HCT116 (cell line): ENCODE measurements at regions not wholly inside any gene's neighbourhood (a gene's known extent, or its start where the extent isn't known, plus 50 kb on each side); places are given as distances from the start of the nearest gene placed in this dataset.

Experiments used
- ATAC-seq: fragments of 200-7000 bp; cut with Tn5 transposase; 2 replicates; pipeline ENCODE4 v1.9.1; 2020; ENCODE audit warnings: mild to moderate bottlenecking, moderate library complexity
- BruUV-seq: library from RNA; stranded (reverse); fragments of 400-500 nt; replicated peaks from 2 replicates; lab custom pipeline; 2021; lab: Mats Ljungman, UMichigan
- CTCF ChIA-PET: fragments of 300-600 bp; sonication (Branson Sonifier 250); formaldehyde crosslinking; loops from one replicate; lab custom pipeline; 2021; ENCODE audit warnings: antibody characterized with exemption; lab: Charles Lee
- POLR2A ChIA-PET: fragments of 300-600, 350-600 bp; sonication (Branson Sonifier 250); formaldehyde crosslinking; loops from one replicate; lab custom pipeline; 2021; ENCODE audit warnings: antibody characterized with exemption; lab: Charles Lee
- RAD21 ChIA-PET, 2 experiments: fragments of 300-600 bp; sonication (Branson Sonifier 250); formaldehyde crosslinking; loops; one replicate each; lab custom pipeline; 2023; ENCODE audit warnings: low total read pairs in 2 of 2; ENCODE audit not compliant: uncharacterized antibody in 2 of 2, unreplicated experiment in 2 of 2, low non-redundant PET in 1 of 2; lab: Charles Lee
- DNase-seq: peaks from one replicate; pipeline ENCODE4 v3.0.0-alpha.2; 2010; ENCODE audit warnings: low read depth, low spot score
- H2AFZ ChIP-seq: fragments of 200-600 bp; shearing (Covaris generic), sonication (generic); 2 replicates; pipeline ENCODE4 v1.6.1; 2017; ENCODE audit warnings: low read depth, mixed run types, mixed read lengths, antibody characterized with exemption, low read length; ENCODE audit not compliant: poor library complexity, severe bottlenecking
- H3K27ac ChIP-seq: 2 replicates; pipeline ENCODE4 v1.5.1; 2012; ENCODE audit warnings: low read depth, low read length
- H3K27me3 ChIP-seq: fragments of 200-600 bp; sonication (generic); 2 replicates; pipeline ENCODE4 v1.6.1; 2016; ENCODE audit warnings: mixed run types, low read length, mixed read lengths; ENCODE audit not compliant: insufficient read depth
- H3K36me3 ChIP-seq, 2 experiments: fragments of 200-500 bp in 1 of 2; fragments of 200-600 bp in 1 of 2; sonication (Bioruptor generic) in 1 of 2; sonication (generic) in 1 of 2; 2 replicates each; pipeline versions ENCODE4 v1.5.1 to v1.6.1; 2014 to 2016; ENCODE audit warnings: low read length in 2 of 2, inconsistent platforms in 1 of 2, mixed read lengths in 1 of 2, mixed run types in 1 of 2; ENCODE audit not compliant: insufficient read depth in 2 of 2, control insufficient read depth in 1 of 2
- H3K4me1 ChIP-seq, 2 experiments: fragments of 200-600 bp in 1 of 2; sonication (generic) in 1 of 2; 2 replicates each; pipeline versions ENCODE4 v1.5.1 to v1.6.1; 2012 to 2017; ENCODE audit warnings: low read length in 2 of 2, inconsistent platforms in 1 of 2, mild to moderate bottlenecking in 1 of 2, mixed read lengths in 1 of 2, mixed run types in 1 of 2, moderate library complexity in 1 of 2; ENCODE audit not compliant: insufficient read depth in 2 of 2, control insufficient read depth in 1 of 2
- H3K4me2 ChIP-seq: fragments of 200-600 bp; sonication (generic); 2 replicates; pipeline ENCODE4 v1.6.1; 2017; ENCODE audit warnings: mixed run types, low read length, mixed read lengths
- H3K4me3 ChIP-seq, 2 experiments: fragments of 200-600 bp in 1 of 2; sonication (generic) in 1 of 2; replicated peaks in 1 of 2; 2 replicates each; pipeline ENCODE4 v1.5.1; 2011 to 2016; ENCODE audit warnings: low read length in 2 of 2, control low read depth in 1 of 2, low read depth in 1 of 2, mild to moderate bottlenecking in 1 of 2, mixed read lengths in 1 of 2, mixed run types in 1 of 2
- H3K79me2 ChIP-seq: fragments of 200-600 bp; sonication (generic); 2 replicates; pipeline ENCODE4 v1.6.1; 2017; ENCODE audit warnings: mild to moderate bottlenecking, mixed run types, low read length, moderate library complexity, mixed read lengths; ENCODE audit not compliant: insufficient read depth
- H3K9ac ChIP-seq: fragments of 200-600 bp; sonication (generic); 2 replicates; pipeline ENCODE4 v1.6.1; 2016; ENCODE audit warnings: low read length, mixed read lengths
- H3K9me2 ChIP-seq: fragments of 200-600 bp; sonication (generic), shearing (Covaris generic); 2 replicates; pipeline ENCODE4 v1.6.1; 2017; ENCODE audit warnings: mixed run types, mild to moderate bottlenecking, moderate library complexity; ENCODE audit not compliant: insufficient read depth
- H3K9me3 ChIP-seq, 2 experiments: fragments of 200-500 bp in 1 of 2; fragments of 200-600 bp in 1 of 2; sonication (Bioruptor generic) in 1 of 2; sonication (generic) in 1 of 2; 2 replicates each; pipeline ENCODE4 v1.6.1; 2014 to 2017; ENCODE audit warnings: low read length in 2 of 2, mixed read lengths in 2 of 2, inconsistent platforms in 1 of 2, low read depth in 1 of 2, mild to moderate bottlenecking in 1 of 2, mixed run types in 1 of 2, moderate library complexity in 1 of 2; ENCODE audit not compliant: control insufficient read depth in 1 of 2, insufficient read depth in 1 of 2
- H4K20me1 ChIP-seq: fragments of 200-600 bp; sonication (generic), shearing (Covaris generic); 2 replicates; pipeline ENCODE4 v1.6.1; 2017; ENCODE audit warnings: mixed run types, mild to moderate bottlenecking, moderate library complexity; ENCODE audit not compliant: insufficient read depth
- CBX3 ChIP-seq: IDR thresholded peaks from 2 replicates; pipeline ENCODE4 v1.6.1; 2012; ENCODE audit warnings: low read depth
- EZH2 ChIP-seq: fragments of 200-600 bp; sonication (generic); IDR thresholded peaks from 2 replicates; pipeline ENCODE4 v1.6.1; 2017; ENCODE audit warnings: antibody characterized with exemption, mixed run types
- EZH2phosphoT487 ChIP-seq: fragments of 200-600 bp; IDR thresholded peaks from 2 replicates; pipeline ENCODE4 v1.6.1; 2018; ENCODE audit warnings: antibody characterized with exemption, borderline replicate concordance
- JUND ChIP-seq: IDR thresholded peaks from 2 replicates; pipeline ENCODE4 v1.6.1; 2012
- SP1 ChIP-seq: IDR thresholded peaks from 2 replicates; pipeline ENCODE4 v1.6.1; 2012; ENCODE audit warnings: low read depth
- TCF7L2 ChIP-seq: IDR thresholded peaks from 2 replicates; pipeline ENCODE4 v1.7.0; 2011; ENCODE audit warnings: borderline replicate concordance, inconsistent platforms; ENCODE audit not compliant: insufficient read depth, insufficient read length; ENCODE audit errors: extremely low read depth
- YY1 ChIP-seq: IDR thresholded peaks from 2 replicates; pipeline ENCODE4 v1.6.1; 2011; ENCODE audit warnings: low read length, low read depth, moderate library complexity, mild to moderate bottlenecking; ENCODE audit not compliant: insufficient replicate concordance; ENCODE audit errors: extremely low read depth
- ZNF274 ChIP-seq: fragments of 200-500 bp; sonication (Bioruptor generic); IDR thresholded peaks from 2 replicates; pipeline ENCODE4 v1.6.1; 2014; ENCODE audit warnings: mild to moderate bottlenecking, low read depth, low read length, inconsistent platforms
- intact Hi-C: fragments of 100-400 bp; cut with micrococcal nuclease; formaldehyde crosslinking; loops from 2 replicates; pipeline ENCODE4 v1.10.0; 2022
- TF ChIP-seq, protein P1 (sequence below): IDR thresholded peaks from 2 replicates; pipeline ENCODE4 v1.6.1; 2012; ENCODE audit warnings: low read depth

DNA sequence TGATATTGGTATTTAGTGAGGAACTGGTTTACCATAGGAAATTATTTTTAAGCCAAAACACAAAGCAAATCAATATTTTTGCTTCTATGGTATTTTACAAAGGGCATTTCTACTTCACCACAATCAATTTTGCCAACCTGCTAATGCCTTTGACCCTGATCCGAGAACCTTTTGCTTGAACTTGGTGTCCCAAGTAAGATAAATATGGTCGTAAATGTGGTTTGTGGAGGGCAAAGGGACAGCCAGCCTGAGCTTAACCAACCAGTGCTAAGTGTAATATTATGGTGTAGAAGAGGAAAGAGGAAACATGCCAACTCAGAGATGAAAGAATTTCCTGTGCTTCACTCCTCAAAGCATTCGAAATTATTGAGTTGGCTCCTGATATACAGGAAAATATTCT, 148.4 kb downstream of the C3orf38 start:
- ChIA-PET POLR2A (no interaction called here), RAD21 (no interaction called here), CTCF (no interaction called here)
- Histone ChIP-seq H2AFZ (no peak overlapping the region), H3K9me3 (no peaks in the 10 kb centered on the region), H3K4me3 (no peak overlapping the region), H4K20me1 (no peaks in the 10 kb centered on the region), H3K9me2 (no peaks in the 10 kb centered on the region), H3K27ac (no peak overlapping the region), H3K36me3 (no peaks in the 10 kb centered on the region), H3K4me1 (no peaks in the 10 kb centered on the region), H3K79me2 (no peaks in the 10 kb centered on the region), H3K27me3 (no peaks in the 10 kb centered on the region), H3K9ac (no peak overlapping the region), H3K4me2 (no peak overlapping the region)
- no TSS peak for BruUV-seq
- ATAC-seq: no peak
- TF ChIP-seq EZH2 (no peak), SP1 (no peak), ZNF274 (no peak), JUND (no peak), EZH2phosphoT487 (no peak), CBX3 (no peak), TCF7L2 (no peak), YY1 (no peak)
- TF ChIP-seq, protein P1, sequence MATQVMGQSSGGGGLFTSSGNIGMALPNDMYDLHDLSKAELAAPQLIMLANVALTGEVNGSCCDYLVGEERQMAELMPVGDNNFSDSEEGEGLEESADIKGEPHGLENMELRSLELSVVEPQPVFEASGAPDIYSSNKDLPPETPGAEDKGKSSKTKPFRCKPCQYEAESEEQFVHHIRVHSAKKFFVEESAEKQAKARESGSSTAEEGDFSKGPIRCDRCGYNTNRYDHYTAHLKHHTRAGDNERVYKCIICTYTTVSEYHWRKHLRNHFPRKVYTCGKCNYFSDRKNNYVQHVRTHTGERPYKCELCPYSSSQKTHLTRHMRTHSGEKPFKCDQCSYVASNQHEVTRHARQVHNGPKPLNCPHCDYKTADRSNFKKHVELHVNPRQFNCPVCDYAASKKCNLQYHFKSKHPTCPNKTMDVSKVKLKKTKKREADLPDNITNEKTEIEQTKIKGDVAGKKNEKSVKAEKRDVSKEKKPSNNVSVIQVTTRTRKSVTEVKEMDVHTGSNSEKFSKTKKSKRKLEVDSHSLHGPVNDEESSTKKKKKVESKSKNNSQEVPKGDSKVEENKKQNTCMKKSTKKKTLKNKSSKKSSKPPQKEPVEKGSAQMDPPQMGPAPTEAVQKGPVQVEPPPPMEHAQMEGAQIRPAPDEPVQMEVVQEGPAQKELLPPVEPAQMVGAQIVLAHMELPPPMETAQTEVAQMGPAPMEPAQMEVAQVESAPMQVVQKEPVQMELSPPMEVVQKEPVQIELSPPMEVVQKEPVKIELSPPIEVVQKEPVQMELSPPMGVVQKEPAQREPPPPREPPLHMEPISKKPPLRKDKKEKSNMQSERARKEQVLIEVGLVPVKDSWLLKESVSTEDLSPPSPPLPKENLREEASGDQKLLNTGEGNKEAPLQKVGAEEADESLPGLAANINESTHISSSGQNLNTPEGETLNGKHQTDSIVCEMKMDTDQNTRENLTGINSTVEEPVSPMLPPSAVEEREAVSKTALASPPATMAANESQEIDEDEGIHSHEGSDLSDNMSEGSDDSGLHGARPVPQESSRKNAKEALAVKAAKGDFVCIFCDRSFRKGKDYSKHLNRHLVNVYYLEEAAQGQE: no peak
- no peak for DNase-seq
- intact Hi-C loops: no loop called here
